ENCODE measurements at regions not wholly inside any gene's neighbourhood (a gene's known extent, or its start where the extent isn't known, plus 50 kb on each side); places are given as distances from the start of the nearest gene placed in this dataset.

DNA sequence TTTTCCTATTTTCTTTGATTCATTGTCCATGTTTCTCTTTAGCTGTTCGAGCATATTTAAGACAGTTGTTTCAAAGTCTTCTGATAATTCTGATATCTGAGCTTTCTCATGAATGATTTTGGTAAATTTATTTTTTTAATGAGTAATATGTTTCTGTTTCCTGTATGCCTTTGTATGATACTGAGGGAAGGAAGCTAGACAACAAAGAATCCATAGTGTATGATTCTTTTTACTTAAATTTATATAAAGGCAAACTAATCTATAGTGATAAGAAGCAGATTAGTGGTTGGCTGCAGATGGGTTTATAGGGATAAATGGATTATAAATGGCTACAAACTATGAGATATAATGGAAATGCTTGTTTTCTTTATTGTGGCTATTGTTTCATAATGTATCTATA is 352.7 kb upstream of the CDH2 start:
- TF ChIP-seq, protein P1, sequence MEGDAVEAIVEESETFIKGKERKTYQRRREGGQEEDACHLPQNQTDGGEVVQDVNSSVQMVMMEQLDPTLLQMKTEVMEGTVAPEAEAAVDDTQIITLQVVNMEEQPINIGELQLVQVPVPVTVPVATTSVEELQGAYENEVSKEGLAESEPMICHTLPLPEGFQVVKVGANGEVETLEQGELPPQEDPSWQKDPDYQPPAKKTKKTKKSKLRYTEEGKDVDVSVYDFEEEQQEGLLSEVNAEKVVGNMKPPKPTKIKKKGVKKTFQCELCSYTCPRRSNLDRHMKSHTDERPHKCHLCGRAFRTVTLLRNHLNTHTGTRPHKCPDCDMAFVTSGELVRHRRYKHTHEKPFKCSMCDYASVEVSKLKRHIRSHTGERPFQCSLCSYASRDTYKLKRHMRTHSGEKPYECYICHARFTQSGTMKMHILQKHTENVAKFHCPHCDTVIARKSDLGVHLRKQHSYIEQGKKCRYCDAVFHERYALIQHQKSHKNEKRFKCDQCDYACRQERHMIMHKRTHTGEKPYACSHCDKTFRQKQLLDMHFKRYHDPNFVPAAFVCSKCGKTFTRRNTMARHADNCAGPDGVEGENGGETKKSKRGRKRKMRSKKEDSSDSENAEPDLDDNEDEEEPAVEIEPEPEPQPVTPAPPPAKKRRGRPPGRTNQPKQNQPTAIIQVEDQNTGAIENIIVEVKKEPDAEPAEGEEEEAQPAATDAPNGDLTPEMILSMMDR (IDR thresholded peaks at IDR 0.05) = no peak
- no peak for TF ChIP-seq POLR2A (IDR thresholded peaks at IDR 0.05)
- no peak for ATAC-seq
- H3K36me3 ChIP-seq = no peaks in the 10 kb centered on the region
- intact Hi-C loops (cut with DNase I) = loop anchor here in 2 of 10 donors (10.0 kb wide), 2 partner anchors 55 to 65 kb away; no protein-coding TSS in a partner anchor
- no peaks in the 10 kb centered on the region for H3K4me1 ChIP-seq
- no peak for DNase-seq
- H3K9me3 ChIP-seq = peaks cover 0 to 6% (median 0%) of the 10 kb centered on the region in 12 donors
- WGBS, 4 donors = 52 to 63% (median 58%) methylated on average over 1 of the region's 1 CpG
- no peak overlapping the region for H3K27ac ChIP-seq
- no peaks in the 10 kb centered on the region for H3K27me3 ChIP-seq
- H3K4me3 ChIP-seq = no peak overlapping the region

DNA sequence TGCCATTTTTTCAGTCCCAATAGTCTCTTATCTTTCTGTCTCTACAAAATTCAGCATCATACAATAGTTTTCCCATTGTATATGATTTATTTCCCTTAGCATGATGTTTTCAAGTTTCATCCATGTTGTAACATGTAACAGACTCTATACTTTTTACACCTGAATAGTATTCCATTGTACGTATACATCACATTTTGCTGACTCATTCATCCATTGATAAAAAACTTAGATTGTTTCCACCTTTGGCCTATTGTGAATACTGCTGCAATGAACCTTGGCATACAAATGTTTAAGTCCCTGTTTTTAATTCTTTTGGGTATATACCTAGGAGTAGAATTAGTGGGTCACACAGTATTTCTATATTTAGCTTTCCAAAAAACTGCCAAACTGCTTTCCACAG is 349.3 kb upstream of the CDH2 start:
- Histone ChIP-seq H3K27me3 (no peaks in the 10 kb centered on the region), H3K36me3 (no peaks in the 10 kb centered on the region), H3K4me3 (no peak overlapping the region), H3K4me1 (no peaks in the 10 kb centered on the region), H3K27ac (no peak overlapping the region), H3K9me3 (no peaks in the 10 kb centered on the region)
- no peak for ATAC-seq
- no peak for DNase-seq
- intact Hi-C loops (cut with DNase I) = loop anchor here in 1 of 10 donors (10.0 kb wide), 1 partner anchor 61 kb away; no protein-coding TSS in a partner anchor
- 88 to 95% (median 92%) methylated on average over 1 of the region's 1 CpG for WGBS, 4 donors
- no peak for TF ChIP-seq POLR2A (IDR thresholded peaks at IDR 0.05)
- TF ChIP-seq, protein P1 (IDR thresholded peaks at IDR 0.05) = no peak

DNA sequence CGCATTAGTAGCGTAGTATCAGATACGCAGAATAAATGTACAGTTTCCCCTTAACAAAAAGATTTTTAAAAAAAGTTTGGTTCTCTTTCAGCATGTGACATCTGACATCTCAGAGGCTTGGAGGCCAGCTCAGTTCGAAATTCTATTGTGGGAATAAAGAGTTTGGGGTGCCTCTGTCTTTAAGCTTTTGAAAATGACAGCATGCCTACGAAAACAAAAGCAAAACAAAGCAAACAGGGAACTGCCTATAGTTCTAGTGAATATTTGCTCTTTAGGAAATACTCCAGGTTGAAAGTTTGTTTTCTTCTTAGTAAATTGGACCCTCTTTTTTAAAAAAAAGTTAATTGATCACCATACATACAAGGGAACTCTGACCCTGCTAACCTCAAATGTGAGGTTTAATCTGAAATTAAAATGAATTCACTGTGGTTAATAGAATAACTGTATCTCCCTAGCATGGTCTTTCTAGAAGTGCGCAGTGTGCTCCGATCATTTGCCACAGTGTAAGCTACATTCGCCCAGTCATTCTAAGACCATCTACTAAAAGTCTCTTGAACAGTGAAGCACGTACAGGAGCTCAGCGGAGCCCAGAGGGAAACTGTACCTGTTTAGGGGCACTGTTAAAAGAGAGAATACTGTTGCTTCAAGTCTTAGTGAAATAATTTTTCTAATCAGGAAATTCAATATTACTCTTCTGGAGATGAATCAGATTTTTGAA is 347.0 kb upstream of the CDH2 start:
- DNase-seq = no peak
- H3K4me1 ChIP-seq = no peaks in the 10 kb centered on the region
- H3K27ac ChIP-seq = no peak overlapping the region
- no peaks in the 10 kb centered on the region for H3K36me3 ChIP-seq
- no peaks in the 10 kb centered on the region for H3K9me3 ChIP-seq
- intact Hi-C loops (cut with DNase I) = loop anchor here in 1 of 10 donors (10.0 kb wide), 1 partner anchor 59 kb away; no protein-coding TSS in a partner anchor
- WGBS, 4 donors = 87 to 90% (median 89%) methylated on average over 10 of the region's 10 CpGs
- no peak overlapping the region for H3K4me3 ChIP-seq
- TF ChIP-seq, protein P1 (IDR thresholded peaks at IDR 0.05) = no peak
- no peak for TF ChIP-seq POLR2A (IDR thresholded peaks at IDR 0.05)
- H3K27me3 ChIP-seq = no peaks in the 10 kb centered on the region
- no peak for ATAC-seq

DNA sequence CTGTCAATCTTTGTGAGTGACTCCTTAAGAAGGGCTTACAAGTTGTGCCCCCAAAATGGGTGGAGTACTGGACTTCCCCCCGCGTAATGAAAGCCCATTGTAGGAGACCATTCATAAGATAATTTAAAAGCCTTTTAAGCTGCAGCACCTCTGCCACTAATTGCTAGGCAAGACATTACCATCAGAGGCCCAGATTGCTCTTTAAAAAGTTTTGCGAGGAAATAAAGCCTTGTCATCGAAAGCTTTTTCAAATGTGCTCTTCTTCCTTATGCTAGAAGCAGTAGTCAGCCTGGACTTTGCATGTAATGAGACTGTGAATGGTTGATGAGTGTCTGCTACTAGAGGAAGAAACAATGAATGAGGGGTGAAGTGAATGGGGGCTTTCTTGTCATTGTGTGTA is 345.3 kb upstream of the CDH2 start:
- TF ChIP-seq POLR2A (IDR thresholded peaks at IDR 0.05) = no peak
- TF ChIP-seq, protein P1 (IDR thresholded peaks at IDR 0.05) = no peak
- Histone ChIP-seq H3K36me3 (no peaks in the 10 kb centered on the region), H3K27ac (no peak overlapping the region), H3K27me3 (no peaks in the 10 kb centered on the region), H3K9me3 (no peaks in the 10 kb centered on the region), H3K4me1 (no peaks in the 10 kb centered on the region), H3K4me3 (no peak overlapping the region)
- ATAC-seq (no peak), DNase-seq (no peak)
- 69 to 80% (median 75%) methylated on average over 4 of the region's 4 CpGs for WGBS, 4 donors
- intact Hi-C loops (cut with DNase I) = loop anchor here in 1 of 10 donors (10.0 kb wide), 1 partner anchor 57 kb away; no protein-coding TSS in a partner anchor

All from heart left ventricle (tissue), 16 donors.